ENCODE measurements at regions not wholly inside any gene's neighbourhood (a gene's known extent, or its start where the extent isn't known, plus 50 kb on each side); places are given as distances from the start of the nearest gene placed in this dataset.
A peak's percentile ranks its signal among the peaks of the same experiment; 100 is the strongest.

GRCh38 chr9:75200892-75201470 is 112.7 kb downstream of the OSTF1 start:
- TF ChIP-seq CTCF (conservative IDR thresholded peaks at IDR 0.05): peak; percentile 77
- no peak for TF ChIP-seq ZFX (IDR thresholded peaks at IDR 0.05)
